ENCODE measurements at regions not wholly inside any gene's neighbourhood (a gene's known extent, or its start where the extent isn't known, plus 50 kb on each side); places are given as distances from the start of the nearest gene placed in this dataset.

DNA sequence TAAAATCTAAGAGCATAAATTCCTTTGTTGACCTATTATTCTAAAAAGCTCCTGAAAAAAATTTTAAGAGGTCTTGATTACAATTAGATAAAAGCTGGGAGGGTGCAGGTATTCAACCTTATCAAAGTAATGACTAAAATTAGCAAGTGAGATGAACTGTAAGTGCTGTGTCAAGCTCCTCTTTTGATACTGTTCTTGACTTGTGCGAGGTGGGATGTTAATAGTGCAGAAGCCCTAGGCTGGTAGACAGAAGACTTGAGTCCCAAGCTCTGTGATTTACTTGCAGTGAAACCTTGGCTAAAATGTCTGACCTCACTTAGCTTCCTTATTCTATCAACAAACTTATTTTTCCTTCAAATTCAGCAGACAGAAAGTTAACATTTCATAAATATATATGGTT lies 637.5 kb downstream of the DSC3 start:
- TF ChIP-seq, protein P1, sequence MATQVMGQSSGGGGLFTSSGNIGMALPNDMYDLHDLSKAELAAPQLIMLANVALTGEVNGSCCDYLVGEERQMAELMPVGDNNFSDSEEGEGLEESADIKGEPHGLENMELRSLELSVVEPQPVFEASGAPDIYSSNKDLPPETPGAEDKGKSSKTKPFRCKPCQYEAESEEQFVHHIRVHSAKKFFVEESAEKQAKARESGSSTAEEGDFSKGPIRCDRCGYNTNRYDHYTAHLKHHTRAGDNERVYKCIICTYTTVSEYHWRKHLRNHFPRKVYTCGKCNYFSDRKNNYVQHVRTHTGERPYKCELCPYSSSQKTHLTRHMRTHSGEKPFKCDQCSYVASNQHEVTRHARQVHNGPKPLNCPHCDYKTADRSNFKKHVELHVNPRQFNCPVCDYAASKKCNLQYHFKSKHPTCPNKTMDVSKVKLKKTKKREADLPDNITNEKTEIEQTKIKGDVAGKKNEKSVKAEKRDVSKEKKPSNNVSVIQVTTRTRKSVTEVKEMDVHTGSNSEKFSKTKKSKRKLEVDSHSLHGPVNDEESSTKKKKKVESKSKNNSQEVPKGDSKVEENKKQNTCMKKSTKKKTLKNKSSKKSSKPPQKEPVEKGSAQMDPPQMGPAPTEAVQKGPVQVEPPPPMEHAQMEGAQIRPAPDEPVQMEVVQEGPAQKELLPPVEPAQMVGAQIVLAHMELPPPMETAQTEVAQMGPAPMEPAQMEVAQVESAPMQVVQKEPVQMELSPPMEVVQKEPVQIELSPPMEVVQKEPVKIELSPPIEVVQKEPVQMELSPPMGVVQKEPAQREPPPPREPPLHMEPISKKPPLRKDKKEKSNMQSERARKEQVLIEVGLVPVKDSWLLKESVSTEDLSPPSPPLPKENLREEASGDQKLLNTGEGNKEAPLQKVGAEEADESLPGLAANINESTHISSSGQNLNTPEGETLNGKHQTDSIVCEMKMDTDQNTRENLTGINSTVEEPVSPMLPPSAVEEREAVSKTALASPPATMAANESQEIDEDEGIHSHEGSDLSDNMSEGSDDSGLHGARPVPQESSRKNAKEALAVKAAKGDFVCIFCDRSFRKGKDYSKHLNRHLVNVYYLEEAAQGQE (IDR thresholded peaks at IDR 0.05; ENCODE audit: insufficient replicate concordance, low read depth), result no peak
- TF ChIP-seq, protein P2, sequence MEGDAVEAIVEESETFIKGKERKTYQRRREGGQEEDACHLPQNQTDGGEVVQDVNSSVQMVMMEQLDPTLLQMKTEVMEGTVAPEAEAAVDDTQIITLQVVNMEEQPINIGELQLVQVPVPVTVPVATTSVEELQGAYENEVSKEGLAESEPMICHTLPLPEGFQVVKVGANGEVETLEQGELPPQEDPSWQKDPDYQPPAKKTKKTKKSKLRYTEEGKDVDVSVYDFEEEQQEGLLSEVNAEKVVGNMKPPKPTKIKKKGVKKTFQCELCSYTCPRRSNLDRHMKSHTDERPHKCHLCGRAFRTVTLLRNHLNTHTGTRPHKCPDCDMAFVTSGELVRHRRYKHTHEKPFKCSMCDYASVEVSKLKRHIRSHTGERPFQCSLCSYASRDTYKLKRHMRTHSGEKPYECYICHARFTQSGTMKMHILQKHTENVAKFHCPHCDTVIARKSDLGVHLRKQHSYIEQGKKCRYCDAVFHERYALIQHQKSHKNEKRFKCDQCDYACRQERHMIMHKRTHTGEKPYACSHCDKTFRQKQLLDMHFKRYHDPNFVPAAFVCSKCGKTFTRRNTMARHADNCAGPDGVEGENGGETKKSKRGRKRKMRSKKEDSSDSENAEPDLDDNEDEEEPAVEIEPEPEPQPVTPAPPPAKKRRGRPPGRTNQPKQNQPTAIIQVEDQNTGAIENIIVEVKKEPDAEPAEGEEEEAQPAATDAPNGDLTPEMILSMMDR (IDR thresholded peaks at IDR 0.05; ENCODE audit: insufficient read depth, low read length), result no peak
- no peak for TF ChIP-seq POLR2AphosphoS5 (IDR thresholded peaks at IDR 0.05; ENCODE audit: low read depth)
